WTC11 (cell line): ENCODE measurements at regions not wholly inside any gene's neighbourhood (a gene's known extent, or its start where the extent isn't known, plus 50 kb on each side); places are given as distances from the start of the nearest gene placed in this dataset.
A peak's percentile ranks its signal among the peaks of the same experiment; 100 is the strongest.

Experiments
- ATAC-seq: fragments of 200-7000 bp; cut with Tn5 transposase; 2 replicates; pipeline ENCODE4 v1.10.0; 2021; ENCODE audit warnings: mild to moderate bottlenecking, moderate library complexity
- CTCF ChIA-PET: fragments of 300-600 bp; sonication (Branson Sonifier 250); formaldehyde crosslinking; loops from one replicate; lab custom pipeline; 2021; ENCODE audit warnings: antibody characterized with exemption; lab: Charles Lee
- POLR2A ChIA-PET: fragments of 350-600 bp; sonication (Branson Sonifier 250); formaldehyde crosslinking; loops from one replicate; lab custom pipeline; 2021; ENCODE audit warnings: antibody characterized with exemption; lab: Charles Lee
- DNase-seq: peaks from one replicate; pipeline ENCODE4 v3.0.0; 2021; ENCODE audit warnings: low spot score
- H3K27ac Mint-ChIP-seq: 2 replicates; pipeline ENCODE4 v1.8.0; 2021; ENCODE audit warnings: mixed read lengths
- H3K27me3 Mint-ChIP-seq: 2 replicates; pipeline ENCODE4 v1.8.0; 2021; ENCODE audit warnings: low read depth, mild to moderate bottlenecking, moderate library complexity, mixed read lengths
- H3K36me3 Mint-ChIP-seq: 2 replicates; pipeline ENCODE4 v1.8.0; 2021; ENCODE audit warnings: mixed read lengths
- H3K4me1 Mint-ChIP-seq: 2 replicates; pipeline ENCODE4 v1.8.0; 2022; ENCODE audit warnings: mixed read lengths
- H3K4me3 Mint-ChIP-seq: 2 replicates; pipeline ENCODE4 v1.8.0; 2021; ENCODE audit warnings: mild to moderate bottlenecking, moderate library complexity, mixed read lengths
- H3K9me3 Mint-ChIP-seq: 2 replicates; pipeline ENCODE4 v1.8.0; 2021; ENCODE audit warnings: mixed read lengths
- CDX4 ChIP-seq: fragments of 250-450 bp; sonication (Bioruptor Pico); IDR thresholded peaks from 2 replicates; pipeline ENCODE4 v1.9.0; 2021; ENCODE audit warnings: moderate library complexity, mild to moderate bottlenecking, inconsistent platforms, borderline replicate concordance
- CREB1 ChIP-seq: sonication (generic); formaldehyde crosslinking; IDR thresholded peaks from 2 replicates; pipeline ENCODE4 v1.8.0; 2023; ENCODE audit warnings: mild to moderate bottlenecking, missing genetic modification reagents
- E2F1 ChIP-seq: sonication (generic); formaldehyde crosslinking; IDR thresholded peaks from 2 replicates; pipeline ENCODE4 v1.8.0; 2022; ENCODE audit warnings: mild to moderate bottlenecking, missing genetic modification reagents
- E2F5 ChIP-seq: sonication (generic); formaldehyde crosslinking; IDR thresholded peaks from 2 replicates; pipeline ENCODE4 v1.8.1; 2022; ENCODE audit warnings: mild to moderate bottlenecking, moderate library complexity, missing genetic modification reagents
- JAZF1 ChIP-seq: fragments of 250-450 bp; sonication (Bioruptor Pico); IDR thresholded peaks from 2 replicates; pipeline ENCODE4 v1.9.0; 2021; ENCODE audit warnings: moderate library complexity, mild to moderate bottlenecking, inconsistent platforms
- NR2C2 ChIP-seq: sonication (generic); formaldehyde crosslinking; IDR thresholded peaks from 2 replicates; pipeline ENCODE4 v1.8.0; 2022; ENCODE audit warnings: mild to moderate bottlenecking, missing genetic modification reagents
- OVOL2 ChIP-seq: fragments of 250-450 bp; sonication (Bioruptor Pico); IDR thresholded peaks from 2 replicates; pipeline ENCODE4 v1.9.0; 2021; ENCODE audit warnings: mild to moderate bottlenecking, borderline replicate concordance
- PREB ChIP-seq: sonication (generic); formaldehyde crosslinking; IDR thresholded peaks from 2 replicates; pipeline ENCODE4 v1.8.1; 2022; ENCODE audit warnings: mild to moderate bottlenecking, missing genetic modification reagents, moderate library complexity, borderline replicate concordance
- SMAD3 ChIP-seq: sonication (generic); formaldehyde crosslinking; IDR thresholded peaks from 2 replicates; pipeline ENCODE4 v1.8.0; 2022; ENCODE audit warnings: missing genetic modification reagents, mild to moderate bottlenecking, borderline replicate concordance
- SMAD4 ChIP-seq: sonication (generic); formaldehyde crosslinking; IDR thresholded peaks from 2 replicates; pipeline ENCODE4 v1.8.0; 2022; ENCODE audit warnings: mild to moderate bottlenecking, missing genetic modification reagents
- TEAD1 ChIP-seq: sonication (generic); formaldehyde crosslinking; IDR thresholded peaks from 2 replicates; pipeline ENCODE4 v1.8.0; 2022; ENCODE audit warnings: mild to moderate bottlenecking, missing genetic modification reagents
- ZNF232 ChIP-seq: sonication (generic); formaldehyde crosslinking; IDR thresholded peaks from 2 replicates; pipeline ENCODE4 v1.8.0; 2022; ENCODE audit warnings: mild to moderate bottlenecking, missing genetic modification reagents
- ZNF423 ChIP-seq: fragments of 250-450 bp; sonication (Bioruptor Pico); IDR thresholded peaks from 2 replicates; pipeline ENCODE4 v2.1.2; 2022; ENCODE audit warnings: mild to moderate bottlenecking, moderate library complexity
- ZNF425 ChIP-seq: fragments of 250-450 bp; sonication (Bioruptor Pico); conservative IDR thresholded peaks from 2 replicates; pipeline ENCODE4 v1.9.0; 2021; ENCODE audit warnings: mild to moderate bottlenecking
- ZNF532 ChIP-seq: fragments of 250-450 bp; sonication (Bioruptor Pico); IDR thresholded peaks from 2 replicates; pipeline ENCODE4 v1.9.0; 2021; ENCODE audit warnings: mild to moderate bottlenecking, borderline replicate concordance
- ZNF671 ChIP-seq: fragments of 250-450 bp; sonication (Bioruptor Pico); IDR thresholded peaks from 2 replicates; pipeline ENCODE4 v1.8.0; 2021; ENCODE audit warnings: mild to moderate bottlenecking
- TF ChIP-seq, protein P1 (sequence below): sonication (generic); formaldehyde crosslinking; IDR thresholded peaks from 2 replicates; pipeline ENCODE4 v1.8.0; 2022; ENCODE audit warnings: mild to moderate bottlenecking, missing genetic modification reagents
- TF ChIP-seq, protein P2 (sequence below): sonication (generic); formaldehyde crosslinking; conservative IDR thresholded peaks from 2 replicates; pipeline ENCODE4 v1.8.1; 2022; ENCODE audit warnings: mild to moderate bottlenecking, missing genetic modification reagents
- TF ChIP-seq, protein P3 (sequence below): sonication (generic); formaldehyde crosslinking; IDR thresholded peaks from 2 replicates; pipeline ENCODE4 v1.8.1; 2023; ENCODE audit warnings: mild to moderate bottlenecking, moderate library complexity, missing genetic modification reagents
- TF ChIP-seq, protein P4 (sequence below): sonication (generic); formaldehyde crosslinking; IDR thresholded peaks from 2 replicates; pipeline ENCODE4 v1.8.1; 2022; ENCODE audit warnings: low read depth, mild to moderate bottlenecking, moderate library complexity, missing genetic modification reagents, borderline replicate concordance

GRCh38 chr13:47081850-47082249, 185.0 kb upstream of the HTR2A start:
- ATAC-seq, result peak; percentile 20; the same call in 1 of the 2 replicates
- peaks cover 18% of the 10 kb centered on the region for H3K9me3 Mint-ChIP-seq
- no peak for TF ChIP-seq ZNF232 (CRISPR knock-in tag)
- TF ChIP-seq ZNF423 (CRISPR knock-in tag), result no peak
- no peak for TF ChIP-seq PREB (CRISPR knock-in tag)
- no peak for TF ChIP-seq SMAD3 (CRISPR knock-in tag)
- TF ChIP-seq, protein P1, sequence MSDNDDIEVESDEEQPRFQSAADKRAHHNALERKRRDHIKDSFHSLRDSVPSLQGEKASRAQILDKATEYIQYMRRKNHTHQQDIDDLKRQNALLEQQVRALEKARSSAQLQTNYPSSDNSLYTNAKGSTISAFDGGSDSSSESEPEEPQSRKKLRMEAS, result no peak
- TF ChIP-seq CDX4 (CRISPR knock-in tag), result no peak
- no peak for TF ChIP-seq ZNF671 (CRISPR knock-in tag)
- TF ChIP-seq, protein P2, sequence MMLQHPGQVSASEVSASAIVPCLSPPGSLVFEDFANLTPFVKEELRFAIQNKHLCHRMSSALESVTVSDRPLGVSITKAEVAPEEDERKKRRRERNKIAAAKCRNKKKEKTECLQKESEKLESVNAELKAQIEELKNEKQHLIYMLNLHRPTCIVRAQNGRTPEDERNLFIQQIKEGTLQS (CRISPR knock-in tag), result no peak
- TF ChIP-seq ZNF425 (CRISPR knock-in tag), result no peak
- no peak for TF ChIP-seq SMAD4
- no peak for TF ChIP-seq JAZF1 (CRISPR knock-in tag)
- TF ChIP-seq E2F5 (CRISPR knock-in tag), result no peak
- TF ChIP-seq OVOL2 (CRISPR knock-in tag), result no peak
- TF ChIP-seq, protein P3, sequence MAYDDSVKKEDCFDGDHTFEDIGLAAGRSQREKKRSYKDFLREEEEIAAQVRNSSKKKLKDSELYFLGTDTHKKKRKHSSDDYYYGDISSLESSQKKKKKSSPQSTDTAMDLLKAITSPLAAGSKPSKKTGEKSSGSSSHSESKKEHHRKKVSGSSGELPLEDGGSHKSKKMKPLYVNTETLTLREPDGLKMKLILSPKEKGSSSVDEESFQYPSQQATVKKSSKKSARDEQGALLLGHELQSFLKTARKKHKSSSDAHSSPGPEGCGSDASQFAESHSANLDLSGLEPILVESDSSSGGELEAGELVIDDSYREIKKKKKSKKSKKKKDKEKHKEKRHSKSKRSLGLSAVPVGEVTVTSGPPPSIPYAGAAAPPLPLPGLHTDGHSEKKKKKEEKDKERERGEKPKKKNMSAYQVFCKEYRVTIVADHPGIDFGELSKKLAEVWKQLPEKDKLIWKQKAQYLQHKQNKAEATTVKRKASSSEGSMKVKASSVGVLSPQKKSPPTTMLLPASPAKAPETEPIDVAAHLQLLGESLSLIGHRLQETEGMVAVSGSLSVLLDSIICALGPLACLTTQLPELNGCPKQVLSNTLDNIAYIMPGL (CRISPR knock-in tag), result no peak
- no peaks in the 10 kb centered on the region; the same call in 1 of the 2 replicates for H3K27me3 Mint-ChIP-seq
- no peak for DNase-seq
- peaks cover 3% of the 10 kb centered on the region; the same call in 1 of the 2 replicates for H3K36me3 Mint-ChIP-seq
- ChIA-PET POLR2A (no interaction called here), CTCF (no interaction called here)
- H3K4me3 Mint-ChIP-seq, result no peak overlapping the region
- no peaks in the 10 kb centered on the region for H3K4me1 Mint-ChIP-seq
- no peak overlapping the region for H3K27ac Mint-ChIP-seq

DNA sequence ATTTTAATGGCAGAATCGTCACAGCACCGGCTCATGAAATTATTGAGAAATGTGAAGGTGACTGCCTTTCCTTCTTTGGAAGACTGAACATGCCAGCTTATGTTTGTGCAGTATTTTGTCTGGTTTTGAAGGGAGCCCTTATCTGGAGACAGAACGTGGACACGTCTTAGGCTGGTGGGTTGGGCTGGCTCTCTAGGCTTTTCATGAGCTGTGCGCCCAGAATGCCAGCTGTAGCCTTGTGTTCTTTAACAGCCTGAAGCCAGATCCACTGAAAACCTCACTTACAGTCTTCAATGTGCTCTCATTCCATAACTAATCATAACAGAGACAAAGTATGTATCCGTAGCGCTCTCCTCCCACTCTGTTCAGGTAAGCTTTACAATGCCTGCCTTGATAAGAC, 184.4 kb upstream of the HTR2A start:
- H3K4me1 Mint-ChIP-seq, result no peaks in the 10 kb centered on the region
- CTCF ChIA-PET, result no interaction called here

More for the DNA sequence above, 184.4 kb upstream of the HTR2A start:
- Mint-ChIP-seq H3K27ac (no peak overlapping the region), H3K27me3 (no peaks in the 10 kb centered on the region; the same call in 1 of the 2 replicates), H3K4me3 (no peak overlapping the region), H3K36me3 (peaks cover 5% of the 10 kb centered on the region), H3K9me3 (peaks cover 20% of the 10 kb centered on the region)
- ATAC-seq (no peak), DNase-seq (no peak)
- TF ChIP-seq TEAD1 (CRISPR knock-in tag) (no peak), CREB1 (no peak), ZNF671 (CRISPR knock-in tag) (no peak), NR2C2 (CRISPR knock-in tag) (no peak), ZNF532 (CRISPR knock-in tag) (no peak), E2F1 (CRISPR knock-in tag) (no peak)
- TF ChIP-seq, protein P4, sequence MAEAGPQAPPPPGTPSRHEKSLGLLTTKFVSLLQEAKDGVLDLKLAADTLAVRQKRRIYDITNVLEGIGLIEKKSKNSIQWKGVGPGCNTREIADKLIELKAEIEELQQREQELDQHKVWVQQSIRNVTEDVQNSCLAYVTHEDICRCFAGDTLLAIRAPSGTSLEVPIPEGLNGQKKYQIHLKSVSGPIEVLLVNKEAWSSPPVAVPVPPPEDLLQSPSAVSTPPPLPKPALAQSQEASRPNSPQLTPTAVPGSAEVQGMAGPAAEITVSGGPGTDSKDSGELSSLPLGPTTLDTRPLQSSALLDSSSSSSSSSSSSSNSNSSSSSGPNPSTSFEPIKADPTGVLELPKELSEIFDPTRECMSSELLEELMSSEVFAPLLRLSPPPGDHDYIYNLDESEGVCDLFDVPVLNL (CRISPR knock-in tag), result no peak
- POLR2A ChIA-PET, result no interaction called here
